Smooth muscle cell (in vitro differentiated cells): ENCODE measurements at regions not wholly inside any gene's neighbourhood (a gene's known extent, or its start where the extent isn't known, plus 50 kb on each side); places are given as distances from the start of the nearest gene placed in this dataset.

Source experiments
- DNase-seq: peaks from one replicate; lab custom pipeline; 2025; ENCODE audit not compliant: unreplicated experiment; lab: John Stamatoyannopoulos, UW
- H2AFZ ChIP-seq: fragments of 200-600 bp; sonication (generic); 2 replicates; pipeline ENCODE4 v1.6.0; 2016; ENCODE audit warnings: antibody characterized with exemption, low read depth, mild to moderate bottlenecking
- H3F3A ChIP-seq: fragments of 200-600 bp; sonication (generic); 2 replicates; pipeline ENCODE4 v1.6.0; 2017; ENCODE audit warnings: antibody characterized with exemption, low read depth
- H3K27ac ChIP-seq: fragments of 200-600 bp; sonication (generic); 2 replicates; pipeline ENCODE4 v1.5.1; 2016; ENCODE audit warnings: low read depth, mild to moderate bottlenecking
- H3K27me3 ChIP-seq: fragments of 200-600 bp; sonication (generic); 2 replicates; pipeline ENCODE4 v1.6.1; 2016; ENCODE audit warnings: low read depth, mild to moderate bottlenecking
- H3K36me3 ChIP-seq: fragments of 200-600 bp; sonication (generic); 2 replicates; pipeline ENCODE4 v1.5.1; 2016; ENCODE audit warnings: low read depth
- H3K4me1 ChIP-seq: fragments of 200-600 bp; sonication (generic); 2 replicates; pipeline ENCODE4 v1.5.1; 2016; ENCODE audit warnings: low read depth
- H3K4me2 ChIP-seq: fragments of 200-600 bp; sonication (generic); 2 replicates; pipeline ENCODE4 v1.6.0; 2016; ENCODE audit warnings: mild to moderate bottlenecking
- H3K4me3 ChIP-seq: fragments of 200-600 bp; sonication (generic); 2 replicates; pipeline ENCODE4 v1.5.1; 2016; ENCODE audit warnings: mild to moderate bottlenecking
- H3K79me2 ChIP-seq: fragments of 200-600 bp; sonication (generic); 2 replicates; pipeline ENCODE4 v1.6.0; 2016; ENCODE audit warnings: low read depth, mild to moderate bottlenecking
- H3K9ac ChIP-seq: fragments of 200-600 bp; sonication (generic); 2 replicates; pipeline ENCODE4 v1.6.0; 2016; ENCODE audit warnings: low read depth
- H3K9me3 ChIP-seq: fragments of 200-600 bp; sonication (generic); replicated peaks from 2 replicates; pipeline ENCODE4 v1.5.1; 2016; ENCODE audit warnings: low read depth
- H4K20me1 ChIP-seq: fragments of 200-600 bp; sonication (generic); 2 replicates; pipeline ENCODE4 v1.6.0; 2016; ENCODE audit warnings: low read depth
- CTCF ChIP-seq: fragments of 200-600 bp; sonication (generic); IDR thresholded peaks from 2 replicates; pipeline ENCODE4 v1.5.1; 2017; ENCODE audit warnings: borderline replicate concordance, mild to moderate bottlenecking, antibody characterized with exemption; ENCODE audit not compliant: insufficient read depth, poor library complexity, severe bottlenecking
- WGBS: methylation state at CpG from one replicate; pipeline ENCODE4 v1.1.7; 2016; ENCODE audit warnings: low lambda C conversion rate; 5-methylcytosine and 5-hydroxymethylcytosine counted together

GRCh38 chr13:76523740-76524340, 362.4 kb downstream of the KCTD12 start:
- Histone ChIP-seq H3K36me3 (no peaks in the 10 kb centered on the region), H3K27ac (peak overlapping the region; percentile 60), H2AFZ (peak overlapping the region; percentile 2), H3K9me3 (no peaks in the 10 kb centered on the region), H3K4me2 (peak overlapping the region; percentile 36), H3F3A (no peaks in the 10 kb centered on the region), H4K20me1 (no peaks in the 10 kb centered on the region), H3K4me1 (no peaks in the 10 kb centered on the region), H3K4me3 (no peak overlapping the region), H3K9ac (no peak overlapping the region), H3K27me3 (no peaks in the 10 kb centered on the region), H3K79me2 (no peaks in the 10 kb centered on the region)
- no peak for TF ChIP-seq CTCF
- no peak for DNase-seq
- WGBS, result 40% methylated on average over 2 of the region's 2 CpGs

- no peaks in the 10 kb centered on the region for H3K9me3 ChIP-seq
- H4K20me1 ChIP-seq, result no peaks in the 10 kb centered on the region
- no peak for TF ChIP-seq CTCF
- no peaks in the 10 kb centered on the region for H3K79me2 ChIP-seq
- peak overlapping the region; percentile 88 for H2AFZ ChIP-seq
- no peaks in the 10 kb centered on the region for H3K4me1 ChIP-seq
- no peak overlapping the region for H3K4me3 ChIP-seq
- peak overlapping the region; percentile 59 for H3K27ac ChIP-seq
- no peak overlapping the region for H3K9ac ChIP-seq
- peak overlapping the region; percentile 65 for H3K4me2 ChIP-seq
- DNase-seq, result no peak
- WGBS, result 32% methylated on average over 4 of the region's 4 CpGs
- no peaks in the 10 kb centered on the region for H3K36me3 ChIP-seq
- no peaks in the 10 kb centered on the region for H3F3A ChIP-seq
- no peaks in the 10 kb centered on the region for H3K27me3 ChIP-seq
Measured at GRCh38 chr13:76522083-76522755, 364.0 kb downstream of the KCTD12 start.

GRCh38 chr13:76519685-76520084, 366.5 kb downstream of the KCTD12 start:
- H3K9ac ChIP-seq, result no peak overlapping the region
- H3K27ac ChIP-seq, result no peak overlapping the region
- H2AFZ ChIP-seq, result peak overlapping the region; percentile 47
- WGBS, result 97% methylated on average over 7 of the region's 7 CpGs
- no peaks in the 10 kb centered on the region for H3K27me3 ChIP-seq
- no peak overlapping the region for H3K4me2 ChIP-seq
- no peaks in the 10 kb centered on the region for H3K36me3 ChIP-seq
- peaks cover 6% of the 10 kb centered on the region for H3K4me1 ChIP-seq
- peaks cover 5% of the 10 kb centered on the region for H3F3A ChIP-seq
- no peak overlapping the region for H3K4me3 ChIP-seq
- TF ChIP-seq CTCF, result no peak
- H3K9me3 ChIP-seq, result no peaks in the 10 kb centered on the region
- H3K79me2 ChIP-seq, result no peaks in the 10 kb centered on the region
- H4K20me1 ChIP-seq, result no peaks in the 10 kb centered on the region
- no peak for DNase-seq

- Histone ChIP-seq H4K20me1 (no peaks in the 10 kb centered on the region), H3F3A (peaks cover 5% of the 10 kb centered on the region), H3K79me2 (no peaks in the 10 kb centered on the region), H3K4me2 (peak overlapping the region; percentile 51), H3K27ac (no peak overlapping the region), H3K4me1 (peaks cover 6% of the 10 kb centered on the region), H3K27me3 (no peaks in the 10 kb centered on the region), H3K9ac (no peak overlapping the region), H3K9me3 (no peaks in the 10 kb centered on the region), H3K36me3 (no peaks in the 10 kb centered on the region), H2AFZ (no peak overlapping the region), H3K4me3 (no peak overlapping the region)
- no peak for DNase-seq
- TF ChIP-seq CTCF, result no peak
Measured at GRCh38 chr13:76516586-76516985, 369.6 kb downstream of the KCTD12 start.
